ENCODE measurements at regions not wholly inside any gene's neighbourhood (a gene's known extent, or its start where the extent isn't known, plus 50 kb on each side); places are given as distances from the start of the nearest gene placed in this dataset.

- TF ChIP-seq, protein P1, sequence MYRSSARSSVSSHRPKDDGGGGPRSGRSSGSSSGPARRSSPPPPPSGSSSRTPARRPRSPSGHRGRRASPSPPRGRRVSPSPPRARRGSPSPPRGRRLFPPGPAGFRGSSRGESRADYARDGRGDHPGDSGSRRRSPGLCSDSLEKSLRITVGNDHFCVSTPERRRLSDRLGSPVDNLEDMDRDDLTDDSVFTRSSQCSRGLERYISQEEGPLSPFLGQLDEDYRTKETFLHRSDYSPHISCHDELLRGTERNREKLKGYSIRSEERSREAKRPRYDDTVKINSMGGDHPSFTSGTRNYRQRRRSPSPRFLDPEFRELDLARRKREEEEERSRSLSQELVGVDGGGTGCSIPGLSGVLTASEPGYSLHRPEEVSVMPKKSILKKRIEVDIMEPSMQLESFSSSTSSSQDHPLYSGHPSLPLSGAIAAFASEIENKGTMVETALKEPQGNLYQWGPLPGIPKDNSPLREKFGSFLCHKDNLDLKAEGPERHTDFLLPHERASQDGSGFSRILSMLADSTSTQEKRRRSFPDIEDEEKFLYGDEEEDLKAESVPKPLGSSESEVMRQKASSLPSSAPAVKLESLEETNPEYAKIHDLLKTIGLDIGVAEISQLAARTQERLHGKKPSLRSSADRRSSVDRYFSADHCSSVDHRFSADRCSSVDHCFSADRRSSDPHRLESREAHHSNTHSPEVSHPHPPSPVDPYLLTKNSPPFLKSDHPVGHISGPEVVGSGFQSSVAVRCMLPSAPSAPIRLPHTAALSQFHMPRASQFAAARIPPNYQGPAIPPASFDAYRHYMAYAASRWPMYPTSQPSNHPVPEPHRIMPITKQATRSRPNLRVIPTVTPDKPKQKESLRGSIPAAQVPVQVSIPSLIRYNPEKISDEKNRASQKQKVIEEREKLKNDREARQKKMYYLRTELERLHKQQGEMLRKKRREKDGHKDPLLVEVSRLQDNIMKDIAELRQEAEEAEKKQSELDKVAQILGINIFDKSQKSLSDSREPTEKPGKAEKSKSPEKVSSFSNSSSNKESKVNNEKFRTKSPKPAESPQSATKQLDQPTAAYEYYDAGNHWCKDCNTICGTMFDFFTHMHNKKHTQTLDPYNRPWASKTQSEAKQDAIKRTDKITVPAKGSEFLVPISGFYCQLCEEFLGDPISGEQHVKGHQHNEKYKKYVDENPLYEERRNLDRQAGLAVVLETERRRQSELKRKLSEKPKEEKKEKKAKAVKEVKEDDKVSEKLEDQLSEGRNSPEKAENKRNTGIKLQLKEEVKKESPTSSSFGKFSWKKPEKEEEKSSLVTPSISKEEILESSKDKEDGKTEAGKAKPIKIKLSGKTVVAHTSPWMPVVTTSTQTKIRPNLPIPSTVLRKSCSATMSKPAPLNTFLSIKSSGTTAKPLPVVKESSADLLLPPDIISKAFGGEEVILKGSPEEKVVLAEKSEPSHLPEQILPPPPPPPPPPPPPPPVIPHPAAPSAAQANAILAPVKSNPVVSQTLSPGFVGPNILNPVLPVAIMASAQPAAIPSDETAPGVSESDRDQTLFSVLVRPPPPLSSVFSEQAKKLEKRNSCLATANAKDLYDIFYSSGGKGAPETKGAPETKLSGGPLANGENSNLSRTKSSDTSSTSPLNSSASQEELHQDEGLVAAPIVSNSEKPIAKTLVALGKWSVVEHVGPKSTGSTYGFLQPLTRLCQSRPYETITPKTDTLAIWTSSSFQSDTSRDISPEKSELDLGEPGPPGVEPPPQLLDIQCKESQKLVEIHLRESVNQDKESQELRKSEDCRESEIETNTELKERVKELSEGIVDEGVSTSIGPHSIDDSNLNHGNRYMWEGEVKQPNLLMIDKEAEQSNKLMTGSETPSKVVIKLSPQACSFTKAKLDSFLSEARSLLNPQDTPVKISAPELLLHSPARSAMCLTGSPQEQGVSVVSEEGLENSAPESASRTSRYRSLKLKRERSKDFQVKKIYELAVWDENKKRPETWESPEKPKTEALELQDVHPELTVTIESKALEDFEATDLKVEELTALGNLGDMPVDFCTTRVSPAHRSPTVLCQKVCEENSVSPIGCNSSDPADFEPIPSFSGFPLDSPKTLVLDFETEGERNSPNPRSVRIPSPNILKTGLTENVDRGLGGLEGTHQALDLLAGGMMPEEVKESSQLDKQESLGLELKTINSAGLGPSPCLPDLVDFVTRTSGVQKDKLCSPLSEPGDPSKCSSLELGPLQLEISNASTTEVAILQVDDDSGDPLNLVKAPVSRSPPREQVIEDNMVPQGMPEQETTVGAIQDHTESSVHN (CRISPR knock-in tag; IDR thresholded peaks at IDR 0.05), result no peak
- TF ChIP-seq ZNF382 (CRISPR knock-in tag; IDR thresholded peaks at IDR 0.05; ENCODE audit: borderline replicate concordance) (no peak), ZNF7 (CRISPR knock-in tag; IDR thresholded peaks at IDR 0.05) (no peak), PPARG (CRISPR knock-in tag; conservative IDR thresholded peaks at IDR 0.05) (no peak), ZNF280B (CRISPR knock-in tag; IDR thresholded peaks at IDR 0.05; ENCODE audit: borderline replicate concordance) (no peak)
- TF ChIP-seq, protein P2, sequence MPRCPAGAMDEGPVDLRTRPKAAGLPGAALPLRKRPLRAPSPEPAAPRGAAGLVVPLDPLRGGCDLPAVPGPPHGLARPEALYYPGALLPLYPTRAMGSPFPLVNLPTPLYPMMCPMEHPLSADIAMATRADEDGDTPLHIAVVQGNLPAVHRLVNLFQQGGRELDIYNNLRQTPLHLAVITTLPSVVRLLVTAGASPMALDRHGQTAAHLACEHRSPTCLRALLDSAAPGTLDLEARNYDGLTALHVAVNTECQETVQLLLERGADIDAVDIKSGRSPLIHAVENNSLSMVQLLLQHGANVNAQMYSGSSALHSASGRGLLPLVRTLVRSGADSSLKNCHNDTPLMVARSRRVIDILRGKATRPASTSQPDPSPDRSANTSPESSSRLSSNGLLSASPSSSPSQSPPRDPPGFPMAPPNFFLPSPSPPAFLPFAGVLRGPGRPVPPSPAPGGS (CRISPR knock-in tag; IDR thresholded peaks at IDR 0.05), result no peak
Observed at GRCh38 chr5:167631191-167631590, 660.3 kb upstream of the WWC1 start (continued).
